ENCODE measurements at regions not wholly inside any gene's neighbourhood (a gene's known extent, or its start where the extent isn't known, plus 50 kb on each side); places are given as distances from the start of the nearest gene placed in this dataset. TPM values are rescaled to one million over a fixed set of nuclear protein-coding genes. Genes with fewer than 3 reads are reported as not detected.

Small RNAs in the stretch of these regions (small RNA-seq; reads per million reads assigned to genes)
- gene RNU6-393P = not detected
